WTC11 (cell line): ENCODE measurements at regions not wholly inside any gene's neighbourhood (a gene's known extent, or its start where the extent isn't known, plus 50 kb on each side); places are given as distances from the start of the nearest gene placed in this dataset.

ENCODE experiments used
- ATAC-seq: fragments of 200-7000 bp; cut with Tn5 transposase; 2 replicates; pipeline ENCODE4 v1.10.0; 2021; ENCODE audit warnings: mild to moderate bottlenecking, moderate library complexity
- CTCF ChIA-PET: fragments of 300-600 bp; sonication (Branson Sonifier 250); formaldehyde crosslinking; loops from one replicate; lab custom pipeline; 2021; ENCODE audit warnings: antibody characterized with exemption; lab: Charles Lee
- POLR2A ChIA-PET: fragments of 350-600 bp; sonication (Branson Sonifier 250); formaldehyde crosslinking; loops from one replicate; lab custom pipeline; 2021; ENCODE audit warnings: antibody characterized with exemption; lab: Charles Lee
- DNase-seq: peaks from one replicate; pipeline ENCODE4 v3.0.0; 2021; ENCODE audit warnings: low spot score
- H3K27ac Mint-ChIP-seq: 2 replicates; pipeline ENCODE4 v1.8.0; 2021; ENCODE audit warnings: mixed read lengths
- H3K27me3 Mint-ChIP-seq: 2 replicates; pipeline ENCODE4 v1.8.0; 2021; ENCODE audit warnings: low read depth, mild to moderate bottlenecking, moderate library complexity, mixed read lengths
- H3K36me3 Mint-ChIP-seq: 2 replicates; pipeline ENCODE4 v1.8.0; 2021; ENCODE audit warnings: mixed read lengths
- H3K4me1 Mint-ChIP-seq: 2 replicates; pipeline ENCODE4 v1.8.0; 2022; ENCODE audit warnings: mixed read lengths
- H3K4me3 Mint-ChIP-seq: 2 replicates; pipeline ENCODE4 v1.8.0; 2021; ENCODE audit warnings: mild to moderate bottlenecking, moderate library complexity, mixed read lengths
- H3K9me3 Mint-ChIP-seq: 2 replicates; pipeline ENCODE4 v1.8.0; 2021; ENCODE audit warnings: mixed read lengths
- ARID4B ChIP-seq: sonication (generic); formaldehyde crosslinking; IDR thresholded peaks from 2 replicates; pipeline ENCODE4 v1.8.0; 2023; ENCODE audit warnings: missing genetic modification reagents, mild to moderate bottlenecking, borderline replicate concordance
- ATF6 ChIP-seq: sonication (generic); formaldehyde crosslinking; IDR thresholded peaks from 2 replicates; pipeline ENCODE4 v1.8.1; 2023; ENCODE audit warnings: mild to moderate bottlenecking, missing genetic modification reagents
- CBFB ChIP-seq: sonication (generic); formaldehyde crosslinking; IDR thresholded peaks from 2 replicates; pipeline ENCODE4 v1.8.1; 2022; ENCODE audit warnings: mild to moderate bottlenecking, low read depth, missing genetic modification reagents
- CTCF ChIP-seq: fragments of 200-600 bp; IDR thresholded peaks from 2 replicates; pipeline ENCODE4 v1.8.0; 2022; ENCODE audit warnings: antibody characterized with exemption
- E2F5 ChIP-seq: sonication (generic); formaldehyde crosslinking; IDR thresholded peaks from 2 replicates; pipeline ENCODE4 v1.8.1; 2022; ENCODE audit warnings: mild to moderate bottlenecking, moderate library complexity, missing genetic modification reagents
- GTF2I ChIP-seq: fragments of 250-450 bp; sonication (Bioruptor Pico); conservative IDR thresholded peaks from 2 replicates; pipeline ENCODE4 v1.4.0; 2021; ENCODE audit warnings: mild to moderate bottlenecking
- IRF1 ChIP-seq: sonication (generic); formaldehyde crosslinking; IDR thresholded peaks from 2 replicates; pipeline ENCODE4 v1.8.0; 2023; ENCODE audit warnings: missing genetic modification reagents
- JAZF1 ChIP-seq: fragments of 250-450 bp; sonication (Bioruptor Pico); IDR thresholded peaks from 2 replicates; pipeline ENCODE4 v1.9.0; 2021; ENCODE audit warnings: moderate library complexity, mild to moderate bottlenecking, inconsistent platforms
- NFYB ChIP-seq: sonication (generic); formaldehyde crosslinking; conservative IDR thresholded peaks from 2 replicates; pipeline ENCODE4 v1.8.0; 2022; ENCODE audit warnings: low read depth, missing genetic modification reagents
- PRRX2 ChIP-seq: fragments of 250-450 bp; sonication (Bioruptor Pico); IDR thresholded peaks from 2 replicates; pipeline ENCODE4 v1.8.0; 2021; ENCODE audit warnings: mild to moderate bottlenecking
- SMAD3 ChIP-seq: sonication (generic); formaldehyde crosslinking; IDR thresholded peaks from 2 replicates; pipeline ENCODE4 v1.8.0; 2022; ENCODE audit warnings: missing genetic modification reagents, mild to moderate bottlenecking, borderline replicate concordance
- SOX15 ChIP-seq: fragments of 250-450 bp; sonication (Bioruptor Pico); IDR thresholded peaks from 2 replicates; pipeline ENCODE4 v1.9.0; 2021; ENCODE audit warnings: mild to moderate bottlenecking
- TP53 ChIP-seq: sonication (generic); formaldehyde crosslinking; IDR thresholded peaks from 2 replicates; pipeline ENCODE4 v1.8.1; 2023; ENCODE audit warnings: mild to moderate bottlenecking, missing genetic modification reagents
- USF2 ChIP-seq: sonication (generic); formaldehyde crosslinking; IDR thresholded peaks from 2 replicates; pipeline ENCODE4 v1.8.1; 2023; ENCODE audit warnings: mild to moderate bottlenecking, missing genetic modification reagents, moderate library complexity
- ZBTB21 ChIP-seq: sonication (generic); formaldehyde crosslinking; IDR thresholded peaks from 2 replicates; pipeline ENCODE4 v1.8.1; 2023; ENCODE audit warnings: mild to moderate bottlenecking, missing genetic modification reagents, borderline replicate concordance
- ZNF281 ChIP-seq: sonication (generic); formaldehyde crosslinking; IDR thresholded peaks from 2 replicates; pipeline ENCODE4 v1.8.0; 2023; ENCODE audit warnings: mild to moderate bottlenecking, missing genetic modification reagents
- ZNF317 ChIP-seq: sonication (generic); formaldehyde crosslinking; IDR thresholded peaks from 2 replicates; pipeline ENCODE4 v1.8.1; 2023; ENCODE audit warnings: low read depth, mild to moderate bottlenecking, moderate library complexity, missing genetic modification reagents, borderline replicate concordance
- ZNF423 ChIP-seq: fragments of 250-450 bp; sonication (Bioruptor Pico); IDR thresholded peaks from 2 replicates; pipeline ENCODE4 v2.1.2; 2022; ENCODE audit warnings: mild to moderate bottlenecking, moderate library complexity
- ZNF671 ChIP-seq: fragments of 250-450 bp; sonication (Bioruptor Pico); IDR thresholded peaks from 2 replicates; pipeline ENCODE4 v1.8.0; 2021; ENCODE audit warnings: mild to moderate bottlenecking

- TF ChIP-seq IRF1 (CRISPR knock-in tag) = no peak
- TF ChIP-seq ATF6 (CRISPR knock-in tag) = no peak
- no peak for TF ChIP-seq PRRX2 (CRISPR knock-in tag)
- TF ChIP-seq SOX15 = no peak
- TF ChIP-seq ARID4B = no peak
- no peak for TF ChIP-seq CTCF
- no peak for TF ChIP-seq SMAD3 (CRISPR knock-in tag)
- no peak for TF ChIP-seq ZNF317 (CRISPR knock-in tag)
- TF ChIP-seq ZNF671 (CRISPR knock-in tag) = no peak
- TF ChIP-seq ZBTB21 (CRISPR knock-in tag) = no peak
- TF ChIP-seq TP53 (CRISPR knock-in tag) = no peak
- no peak for TF ChIP-seq E2F5 (CRISPR knock-in tag)
- TF ChIP-seq, all 79 proteins: peak for 0
Measured at GRCh38 chr9:87320146-87320884, 177.4 kb upstream of the DAPK1 start (continued).

GRCh38 chr9:87322840-87323635 is 174.6 kb upstream of the DAPK1 start:
- Mint-ChIP-seq H3K36me3 (peaks cover 5% of the 10 kb centered on the region; the same call in 1 of the 2 replicates), H3K9me3 (peaks cover 22% of the 10 kb centered on the region), H3K27me3 (no peaks in the 10 kb centered on the region), H3K4me3 (no peak overlapping the region), H3K27ac (no peak overlapping the region), H3K4me1 (peaks cover 4% of the 10 kb centered on the region)
- ATAC-seq (no peak), DNase-seq (no peak)
- ChIA-PET CTCF (interaction anchor here (0.9 to 2.0 kb wide), 5 partner anchors 14 to 889 kb away, joined by 3 to 7 read pairs (median 3); no protein-coding TSS in a partner anchor), POLR2A (interaction anchor here (0.7 kb wide), 1 partner anchor 798 kb away, joined by 3 read pairs; no protein-coding TSS in a partner anchor)
- TF ChIP-seq SMAD3 (CRISPR knock-in tag) (no peak), GTF2I (no peak), JAZF1 (no peak), ZNF281 (CRISPR knock-in tag) (no peak), NFYB (no peak), CBFB (CRISPR knock-in tag) (no peak), USF2 (CRISPR knock-in tag) (no peak), ZNF671 (CRISPR knock-in tag) (no peak), ZNF423 (CRISPR knock-in tag) (no peak)
